IMR-90 (cell line): ENCODE measurements at regions not wholly inside any gene's neighbourhood (a gene's known extent, or its start where the extent isn't known, plus 50 kb on each side); places are given as distances from the start of the nearest gene placed in this dataset.

Experiments
- ATAC-seq: fragments of 200-7000 bp; cut with Tn5 transposase; 2 replicates; pipeline ENCODE4 v1.9.1; 2020; ENCODE audit warnings: low read depth, mild to moderate bottlenecking, moderate library complexity
- BruUV-seq: library from RNA; stranded (reverse); fragments of 400-500 nt; replicated peaks from 2 replicates; lab custom pipeline; 2021; lab: Mats Ljungman, UMichigan
- CTCF ChIA-PET: fragments of 300-600 bp; formaldehyde crosslinking; extraction: SDS; loops from one replicate; lab custom pipeline; 2021; ENCODE audit warnings: antibody characterized with exemption; lab: Yijun Ruan, JAX
- POLR2A ChIA-PET: fragments of 300-600 bp; sonication (Branson Sonifier 250); formaldehyde crosslinking; loops from one replicate; lab custom pipeline; 2022; ENCODE audit warnings: antibody characterized with exemption; ENCODE audit not compliant: unreplicated experiment; lab: Charles Lee
- DNase-seq: peaks from one replicate; pipeline ENCODE4 v3.0.0; 2013
- H2AFZ ChIP-seq: replicated peaks from 2 replicates; pipeline ENCODE3; 2013; ENCODE audit warnings: low read length, mild to moderate bottlenecking; ENCODE audit not compliant: poor library complexity
- H2AK5ac ChIP-seq: 2 replicates; pipeline ENCODE4 v1.6.1; 2013; ENCODE audit warnings: low read depth, low read length, inconsistent platforms
- H2AK9ac ChIP-seq: replicated peaks from 2 replicates; pipeline ENCODE3; 2013; ENCODE audit warnings: mild to moderate bottlenecking, low read depth, low read length, moderate library complexity; ENCODE audit not compliant: poor library complexity
- H2BK120ac ChIP-seq: 2 replicates; pipeline ENCODE4 v1.6.1; 2013; ENCODE audit warnings: low read depth, low read length, inconsistent platforms
- H2BK15ac ChIP-seq: 3 replicates; pipeline ENCODE4 v1.6.1; 2013; ENCODE audit warnings: low read depth, low read length, inconsistent platforms
- H2BK20ac ChIP-seq: 2 replicates; pipeline ENCODE4 v1.6.1; 2013; ENCODE audit warnings: low read depth, mild to moderate bottlenecking, inconsistent platforms, low read length, moderate library complexity
- H2BK5ac ChIP-seq: 2 replicates; pipeline ENCODE4 v1.6.1; 2013; ENCODE audit warnings: mild to moderate bottlenecking, low read depth, low read length, inconsistent platforms; ENCODE audit not compliant: poor library complexity, severe bottlenecking
- H3K14ac ChIP-seq: replicated peaks from 2 replicates; pipeline ENCODE4 v1.6.1; 2013; ENCODE audit warnings: low read depth, low read length, inconsistent platforms
- H3K18ac ChIP-seq: 2 replicates; pipeline ENCODE4 v1.6.1; 2013; ENCODE audit warnings: low read depth, low read length, control low read depth
- H3K23ac ChIP-seq: 2 replicates; pipeline ENCODE4 v1.6.1; 2013; ENCODE audit warnings: low read depth, low read length, inconsistent platforms
- H3K27ac ChIP-seq: 2 replicates; pipeline ENCODE4 v1.5.1; 2013; ENCODE audit warnings: mild to moderate bottlenecking, control low read depth, low read length; ENCODE audit not compliant: insufficient read depth
- H3K27me3 ChIP-seq: 2 replicates; pipeline ENCODE4 v1.6.1; 2013; ENCODE audit warnings: low read length; ENCODE audit not compliant: control insufficient read depth, insufficient read depth
- H3K36me3 ChIP-seq: 2 replicates; pipeline ENCODE4 v1.6.1; 2013; ENCODE audit warnings: low read length, mixed read lengths; ENCODE audit not compliant: control insufficient read depth, insufficient read depth
- H3K4ac ChIP-seq: 2 replicates; pipeline ENCODE4 v1.6.1; 2013; ENCODE audit warnings: low read depth, low read length, inconsistent platforms
- H3K4me1 ChIP-seq: 2 replicates; pipeline ENCODE4 v1.6.1; 2013; ENCODE audit warnings: low read length, mixed read lengths; ENCODE audit not compliant: control insufficient read depth, insufficient read depth
- H3K4me2 ChIP-seq: 2 replicates; pipeline ENCODE4 v1.6.1; 2013; ENCODE audit warnings: low read depth, mild to moderate bottlenecking, control low read depth, low read length, moderate library complexity
- H3K4me3 ChIP-seq: 2 replicates; pipeline ENCODE4 v1.5.1; 2013; ENCODE audit warnings: low read depth, mild to moderate bottlenecking, control low read depth, low read length, moderate library complexity; ENCODE audit not compliant: insufficient read depth
- H3K56ac ChIP-seq: 2 replicates; pipeline ENCODE4 v1.6.1; 2013; ENCODE audit warnings: low read length, inconsistent platforms; ENCODE audit not compliant: insufficient read depth; ENCODE audit errors: extremely low read depth
- H3K79me1 ChIP-seq, 2 experiments: 2 replicates each; pipeline ENCODE4 v1.6.1; 2013; ENCODE audit warnings: low read length in 2 of 2, inconsistent platforms in 1 of 2, low read depth in 1 of 2
- H3K9ac ChIP-seq: 2 replicates; pipeline ENCODE4 v1.6.1; 2013; ENCODE audit warnings: low read depth, low read length, control low read depth
- H3K9me1 ChIP-seq: 2 replicates; pipeline ENCODE4 v1.6.1; 2013; ENCODE audit warnings: low read length, inconsistent platforms; ENCODE audit not compliant: insufficient read depth
- H3K9me3 ChIP-seq: 2 replicates; pipeline ENCODE4 v1.6.1; 2013; ENCODE audit warnings: low read length; ENCODE audit not compliant: control insufficient read depth, insufficient read depth
- H4K20me1 ChIP-seq: 2 replicates; pipeline ENCODE4 v1.6.1; 2013; ENCODE audit warnings: low read length, inconsistent platforms; ENCODE audit not compliant: insufficient read depth
- H4K5ac ChIP-seq: 2 replicates; pipeline ENCODE4 v1.6.1; 2013; ENCODE audit warnings: mild to moderate bottlenecking, low read depth, low read length, control low read depth
- H4K8ac ChIP-seq, 2 experiments: 2 replicates each; pipeline ENCODE4 v1.6.1; 2013; ENCODE audit warnings: low read depth in 2 of 2, low read length in 2 of 2, control low read depth in 1 of 2, inconsistent platforms in 1 of 2
- H4K91ac ChIP-seq: 2 replicates; pipeline ENCODE4 v1.6.1; 2013; ENCODE audit warnings: low read depth, low read length, inconsistent platforms; ENCODE audit not compliant: insufficient read depth
- BHLHE40 ChIP-seq: fragments of 150-350 bp; IDR thresholded peaks from 2 replicates; pipeline ENCODE4 v1.6.1; 2016; ENCODE audit warnings: mild to moderate bottlenecking, low read depth, low read length
- CEBPB ChIP-seq: IDR thresholded peaks from 2 replicates; pipeline ENCODE4 v1.6.1; 2012; ENCODE audit warnings: low read depth, low read length, improper control_type of control experiment
- CHD1 ChIP-seq: IDR thresholded peaks from 2 replicates; pipeline ENCODE4 v1.6.1; 2012; ENCODE audit warnings: low read depth, low read length, improper control_type of control experiment
- CTCF ChIP-seq: conservative IDR thresholded peaks from 2 replicates; pipeline ENCODE4 v1.5.1; 2012; ENCODE audit warnings: mild to moderate bottlenecking, low read depth, low read length, improper control_type of control experiment
- ELK1 ChIP-seq: fragments of 150-350 bp; IDR thresholded peaks from 2 replicates; pipeline ENCODE4 v1.6.1; 2016; ENCODE audit warnings: low read depth, mild to moderate bottlenecking, low read length, moderate library complexity, borderline replicate concordance
- FOS ChIP-seq: fragments of 150-350 bp; IDR thresholded peaks from 2 replicates; pipeline ENCODE4 v1.6.1; 2016; ENCODE audit warnings: low read depth, low read length
- MAFK ChIP-seq: IDR thresholded peaks from 2 replicates; pipeline ENCODE4 v1.6.1; 2012; ENCODE audit warnings: low read depth, low read length, improper control_type of control experiment
- MAZ ChIP-seq: IDR thresholded peaks from 2 replicates; pipeline ENCODE4 v1.6.1; 2012; ENCODE audit warnings: low read depth, mild to moderate bottlenecking, low read length, improper control_type of control experiment, moderate library complexity, borderline replicate concordance
- MXI1 ChIP-seq: IDR thresholded peaks from 2 replicates; pipeline ENCODE4 v1.6.1; 2012; ENCODE audit warnings: low read depth, mild to moderate bottlenecking, low read length, moderate library complexity, borderline replicate concordance
- NFE2L2 ChIP-seq: fragments of 150-350 bp; IDR thresholded peaks from 2 replicates; pipeline ENCODE4 v1.6.1; 2016; ENCODE audit warnings: low read depth, mild to moderate bottlenecking, low read length
- POLR2A ChIP-seq: IDR thresholded peaks from 2 replicates; pipeline ENCODE4 v1.6.1; 2012; ENCODE audit warnings: mild to moderate bottlenecking, low read depth, low read length
- RAD21 ChIP-seq: IDR thresholded peaks from 2 replicates; pipeline ENCODE4 v1.6.1; 2012; ENCODE audit warnings: low read length, improper control_type of control experiment
- RCOR1 ChIP-seq: IDR thresholded peaks from 2 replicates; pipeline ENCODE4 v1.6.1; 2012; ENCODE audit warnings: mild to moderate bottlenecking, low read length, improper control_type of control experiment; ENCODE audit not compliant: insufficient replicate concordance
- RFX5 ChIP-seq: IDR thresholded peaks from 2 replicates; pipeline ENCODE4 v1.8.0; 2012; ENCODE audit warnings: low read depth, mild to moderate bottlenecking, low read length, moderate library complexity
- SMC3 ChIP-seq: fragments of 150-350 bp; IDR thresholded peaks from 2 replicates; pipeline ENCODE4 v1.6.1; 2016; ENCODE audit warnings: low read depth, mild to moderate bottlenecking, antibody characterized with exemption, low read length, moderate library complexity
- USF2 ChIP-seq: fragments of 150-350 bp; IDR thresholded peaks from 2 replicates; pipeline ENCODE4 v1.6.1; 2017; ENCODE audit warnings: mild to moderate bottlenecking, antibody characterized with exemption, low read length, low read depth
- WGBS, 2 experiments: methylation state at CpG; one replicate each; pipeline versions ENCODE4 v1.1.5 to v1.1.7; 2013; ENCODE audit warnings: missing lambda C conversion rate in 2 of 2; ENCODE audit not compliant: insufficient read length in 1 of 2; ENCODE audit errors: extremely low coverage in 2 of 2; 5-methylcytosine and 5-hydroxymethylcytosine counted together
- dilution Hi-C: fragments of 300-500 bp; cut with HindIII; formaldehyde crosslinking; loops from one replicate; pipeline ENCODE4 v1.14.3; 2018; ENCODE audit warnings: low sequenced_read_pairs; ENCODE audit not compliant: unreplicated experiment
- in situ Hi-C: fragments of 300-500 bp; cut with MboI; formaldehyde crosslinking; loops from 3 replicates; pipeline ENCODE4 v1.14.3; 2019; ENCODE audit warnings: low sequenced_read_pairs, inconsistent platforms, mixed read lengths
- intact Hi-C: fragments of 100-400 bp; cut with micrococcal nuclease; formaldehyde crosslinking; loops from 2 replicates; pipeline ENCODE4 v1.10.0; 2022

GRCh38 chr5:172554562-172554961 lies 86.5 kb upstream of the NEURL1B start:
- H2AK5ac ChIP-seq = no peak overlapping the region
- 65% methylated on average over 4 of the region's 14 CpGs; no CpG with 5 or more reads in 1 of the 2 experiments for WGBS, 2 experiments
- H4K8ac ChIP-seq = no peak overlapping the region
- no peaks in the 10 kb centered on the region; the same call in 1 of the 2 replicates for H3K9me1 ChIP-seq
- no peak overlapping the region for H3K18ac ChIP-seq
- no peak overlapping the region for H3K14ac ChIP-seq
- POLR2A ChIA-PET = no interaction called here
- H3K23ac ChIP-seq = no peak overlapping the region
- no TSS peak for BruUV-seq
- no peak overlapping the region for H4K91ac ChIP-seq
- peaks cover 55% of the 10 kb centered on the region for H3K27me3 ChIP-seq
- no peaks in the 10 kb centered on the region for H3K9me3 ChIP-seq
- CTCF ChIA-PET = no interaction called here
- H3K36me3 ChIP-seq = no peaks in the 10 kb centered on the region
- no peak overlapping the region for H3K4me2 ChIP-seq
- intact Hi-C loops (no loop called here), in situ Hi-C loops (no loop called here), dilution Hi-C loops (no loop called here)
- no peak overlapping the region for H2BK20ac ChIP-seq
- DNase-seq = no peak
- H3K4ac ChIP-seq = no peak overlapping the region
- TF ChIP-seq RAD21 = no peak
- no peak for TF ChIP-seq MXI1
- TF ChIP-seq MAZ = no peak
- no peak for TF ChIP-seq CHD1
- TF ChIP-seq BHLHE40 = no peak
- TF ChIP-seq USF2 = no peak
- no peak for TF ChIP-seq ELK1
- TF ChIP-seq MAFK = no peak
- no peak for TF ChIP-seq CTCF
- TF ChIP-seq FOS = no peak
- TF ChIP-seq POLR2A = no peak
- TF ChIP-seq RFX5 = no peak
- TF ChIP-seq RCOR1 = no peak
- TF ChIP-seq SMC3 = no peak
- TF ChIP-seq CEBPB = no peak
- TF ChIP-seq NFE2L2 = no peak
- H3K79me1 ChIP-seq = no peaks in the 10 kb centered on the region
- no peak overlapping the region for H2BK120ac ChIP-seq
- H2AFZ ChIP-seq = no peak overlapping the region
- no peak for ATAC-seq
- H3K4me1 ChIP-seq = peaks cover 10% of the 10 kb centered on the region; the same call in 1 of the 2 replicates
- H3K27ac ChIP-seq = no peak overlapping the region
- H3K9ac ChIP-seq = no peak overlapping the region
- no peak overlapping the region for H2AK9ac ChIP-seq
- no peak overlapping the region for H3K56ac ChIP-seq
- H4K20me1 ChIP-seq = no peaks in the 10 kb centered on the region
- no peak overlapping the region for H2BK15ac ChIP-seq
- no peak overlapping the region for H2BK5ac ChIP-seq
- H4K5ac ChIP-seq = no peak overlapping the region
- no peak overlapping the region for H3K4me3 ChIP-seq
